HepG2 (cell line): ENCODE measurements at regions not wholly inside any gene's neighbourhood (a gene's known extent, or its start where the extent isn't known, plus 50 kb on each side); places are given as distances from the start of the nearest gene placed in this dataset.

Experiments used
- CBX1 ChIP-seq: IDR thresholded peaks from one replicate; pipeline ENCODE4 v1.6.1; 2016; ENCODE audit warnings: antibody characterized with exemption, low read depth
- MYC ChIP-seq: sonication (generic); formaldehyde crosslinking; IDR thresholded peaks from 2 replicates; pipeline ENCODE4 v1.9.0; 2021; ENCODE audit warnings: missing genetic modification reagents, borderline replicate concordance
- NR3C1 ChIP-seq: sonication (generic); formaldehyde crosslinking; IDR thresholded peaks from 2 replicates; pipeline ENCODE4 v1.4.0; 2020; ENCODE audit warnings: missing genetic modification reagents
- POLR2AphosphoS5 ChIP-seq: IDR thresholded peaks from 2 replicates; pipeline ENCODE4 v1.6.1; 2012; ENCODE audit warnings: low read depth, low read length
- SRSF1 ChIP-seq: fragments of 200-400 bp; formaldehyde crosslinking; optimal IDR thresholded peaks from 2 replicates; pipeline ENCODE3; 2017; ENCODE audit warnings: mild to moderate bottlenecking, low read depth, low read length, moderate library complexity
- ZBTB21 ChIP-seq: sonication (generic); formaldehyde crosslinking; IDR thresholded peaks from 2 replicates; pipeline ENCODE4 v1.4.0; 2020; ENCODE audit warnings: missing genetic modification reagents
- ZFP37 ChIP-seq: sonication (generic); formaldehyde crosslinking; IDR thresholded peaks from 2 replicates; pipeline ENCODE4 v1.4.0; 2020; ENCODE audit warnings: missing genetic modification reagents, borderline replicate concordance
- ZMAT3 ChIP-seq: sonication (generic); formaldehyde crosslinking; conservative IDR thresholded peaks from 2 replicates; pipeline ENCODE4 v1.7.0; 2021; ENCODE audit warnings: missing genetic modification reagents
- ZNF263 ChIP-seq: sonication (generic); formaldehyde crosslinking; IDR thresholded peaks from 2 replicates; pipeline ENCODE4 v1.4.0; 2020; ENCODE audit warnings: missing genetic modification reagents
- ZNF598 ChIP-seq: sonication (generic); formaldehyde crosslinking; IDR thresholded peaks from 2 replicates; pipeline ENCODE4 v1.5.1; 2020; ENCODE audit warnings: mild to moderate bottlenecking, missing genetic modification reagents, borderline replicate concordance
- ZSCAN29 ChIP-seq: sonication (generic); formaldehyde crosslinking; conservative IDR thresholded peaks from 2 replicates; pipeline ENCODE4 v1.4.0; 2020; ENCODE audit warnings: mild to moderate bottlenecking, missing genetic modification reagents
- TF ChIP-seq, protein P1 (sequence below), 2 experiments: IDR thresholded peaks; 2 replicates each; pipeline ENCODE4 v1.6.1; 2011 to 2012; ENCODE audit warnings: low read length in 2 of 2, borderline replicate concordance in 1 of 2, low read depth in 1 of 2, mild to moderate bottlenecking in 1 of 2, moderate library complexity in 1 of 2
- TF ChIP-seq, protein P2 (sequence below): sonication (generic); formaldehyde crosslinking; IDR thresholded peaks from 2 replicates; pipeline ENCODE4 v1.5.0; 2020; ENCODE audit warnings: mild to moderate bottlenecking, low read depth, missing genetic modification reagents, borderline replicate concordance

DNA sequence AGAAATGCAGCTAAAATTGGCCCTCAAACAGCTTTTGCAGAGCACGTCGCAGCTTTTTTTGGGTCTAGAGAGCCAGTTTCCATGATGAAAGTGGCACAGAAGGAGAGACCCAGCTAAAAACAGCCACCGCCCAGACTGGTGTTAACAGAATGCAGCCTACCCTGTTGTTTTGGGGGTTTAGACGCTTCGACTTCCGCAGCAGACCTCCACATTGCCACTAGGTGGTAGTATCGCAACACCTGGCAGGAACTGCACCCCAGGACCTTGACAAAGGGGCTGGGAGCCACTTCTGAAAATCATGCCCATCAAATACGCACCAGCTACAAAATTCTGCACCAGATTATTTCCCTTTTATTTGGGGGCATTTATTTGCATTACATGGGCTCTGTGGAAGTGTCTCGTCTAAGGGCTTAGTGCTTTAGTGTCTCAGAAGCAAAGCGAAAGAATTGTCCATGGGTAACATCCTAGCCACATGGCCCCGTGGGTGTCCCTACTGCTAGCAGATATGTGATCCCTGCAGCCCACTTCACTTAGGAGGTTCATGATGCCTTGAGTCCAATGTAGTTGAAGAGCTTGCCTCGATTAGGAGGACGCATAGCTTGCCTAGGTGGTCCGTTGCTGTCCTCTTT, 167.1 kb downstream of the HAPSTR1 start:
- TF ChIP-seq MYC (CRISPR knock-in tag) (no peak), POLR2AphosphoS5 (no peak), ZFP37 (no peak), ZNF598 (CRISPR knock-in tag) (no peak; the same call in 1 of the 2 replicates), ZMAT3 (CRISPR knock-in tag) (no peak), ZNF263 (no peak), NR3C1 (CRISPR knock-in tag) (no peak), SRSF1 (no peak), ZSCAN29 (no peak), ZBTB21 (no peak), CBX1 (no peak)
- TF ChIP-seq, protein P1, sequence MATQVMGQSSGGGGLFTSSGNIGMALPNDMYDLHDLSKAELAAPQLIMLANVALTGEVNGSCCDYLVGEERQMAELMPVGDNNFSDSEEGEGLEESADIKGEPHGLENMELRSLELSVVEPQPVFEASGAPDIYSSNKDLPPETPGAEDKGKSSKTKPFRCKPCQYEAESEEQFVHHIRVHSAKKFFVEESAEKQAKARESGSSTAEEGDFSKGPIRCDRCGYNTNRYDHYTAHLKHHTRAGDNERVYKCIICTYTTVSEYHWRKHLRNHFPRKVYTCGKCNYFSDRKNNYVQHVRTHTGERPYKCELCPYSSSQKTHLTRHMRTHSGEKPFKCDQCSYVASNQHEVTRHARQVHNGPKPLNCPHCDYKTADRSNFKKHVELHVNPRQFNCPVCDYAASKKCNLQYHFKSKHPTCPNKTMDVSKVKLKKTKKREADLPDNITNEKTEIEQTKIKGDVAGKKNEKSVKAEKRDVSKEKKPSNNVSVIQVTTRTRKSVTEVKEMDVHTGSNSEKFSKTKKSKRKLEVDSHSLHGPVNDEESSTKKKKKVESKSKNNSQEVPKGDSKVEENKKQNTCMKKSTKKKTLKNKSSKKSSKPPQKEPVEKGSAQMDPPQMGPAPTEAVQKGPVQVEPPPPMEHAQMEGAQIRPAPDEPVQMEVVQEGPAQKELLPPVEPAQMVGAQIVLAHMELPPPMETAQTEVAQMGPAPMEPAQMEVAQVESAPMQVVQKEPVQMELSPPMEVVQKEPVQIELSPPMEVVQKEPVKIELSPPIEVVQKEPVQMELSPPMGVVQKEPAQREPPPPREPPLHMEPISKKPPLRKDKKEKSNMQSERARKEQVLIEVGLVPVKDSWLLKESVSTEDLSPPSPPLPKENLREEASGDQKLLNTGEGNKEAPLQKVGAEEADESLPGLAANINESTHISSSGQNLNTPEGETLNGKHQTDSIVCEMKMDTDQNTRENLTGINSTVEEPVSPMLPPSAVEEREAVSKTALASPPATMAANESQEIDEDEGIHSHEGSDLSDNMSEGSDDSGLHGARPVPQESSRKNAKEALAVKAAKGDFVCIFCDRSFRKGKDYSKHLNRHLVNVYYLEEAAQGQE (IDR thresholded peaks at IDR 0.05; ENCODE audit: borderline replicate concordance in 1 of 2, low read depth in 1 of 2, low read length in 2 of 2) = no peak
- TF ChIP-seq, protein P2, sequence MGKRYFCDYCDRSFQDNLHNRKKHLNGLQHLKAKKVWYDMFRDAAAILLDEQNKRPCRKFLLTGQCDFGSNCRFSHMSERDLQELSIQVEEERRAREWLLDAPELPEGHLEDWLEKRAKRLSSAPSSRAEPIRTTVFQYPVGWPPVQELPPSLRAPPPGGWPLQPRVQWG (CRISPR knock-in tag) = no peak
